Spleen (tissue), 11 donors: ENCODE measurements at regions not wholly inside any gene's neighbourhood (a gene's known extent, or its start where the extent isn't known, plus 50 kb on each side); places are given as distances from the start of the nearest gene placed in this dataset.

Source experiments
- DNase-seq: peaks from one replicate; pipeline ENCODE4 v3.0.0-alpha.2; 2020
- H3K27ac ChIP-seq, 8 donors: fragments of 200-600 bp; sonication (generic) in 7 of 8; 1 replicate in 4 of 8; 2 replicates in 4 of 8; pipeline versions ENCODE4 v1.5.0 to v1.8.0; 2016 to 2021; ENCODE audit warnings: inconsistent platforms in 4 of 8, mild to moderate bottlenecking in 4 of 8, moderate library complexity in 1 of 8
- H3K27me3 ChIP-seq, 7 donors: fragments of 200-600 bp; sonication (generic) in 6 of 7; replicated peaks in 1 of 7; 1 replicate in 4 of 7; 2 replicates in 3 of 7; pipeline versions ENCODE4 v1.5.0 to v1.8.0; 2016 to 2021; ENCODE audit warnings: inconsistent platforms in 3 of 7, mild to moderate bottlenecking in 1 of 7
- H3K36me3 ChIP-seq, 6 donors: fragments of 200-600 bp; sonication (generic) in 5 of 6; 1 replicate in 4 of 6; 2 replicates in 2 of 6; pipeline versions ENCODE4 v1.5.0 to v1.8.0; 2016 to 2021; ENCODE audit warnings: inconsistent platforms in 2 of 6
- H3K4me1 ChIP-seq, 6 donors: fragments of 200-600 bp; sonication (generic) in 5 of 6; 1 replicate in 3 of 6; 2 replicates in 3 of 6; pipeline versions ENCODE4 v1.5.0 to v1.8.0; 2016 to 2021; ENCODE audit warnings: inconsistent platforms in 3 of 6
- H3K4me3 ChIP-seq, 8 donors: fragments of 200-600 bp; sonication (generic) in 7 of 8; 1 replicate in 4 of 8; 2 replicates in 4 of 8; pipeline versions ENCODE4 v1.5.0 to v1.8.0; 2016 to 2021; ENCODE audit warnings: inconsistent platforms in 4 of 8, mild to moderate bottlenecking in 4 of 8, moderate library complexity in 2 of 8
- H3K9me3 ChIP-seq, 8 donors: fragments of 200-600 bp; sonication (generic) in 7 of 8; 1 replicate in 4 of 8; 2 replicates in 4 of 8; pipeline versions ENCODE4 v1.5.0 to v1.8.0; 2016 to 2021; ENCODE audit warnings: inconsistent platforms in 4 of 8
- POLR2A ChIP-seq, 3 donors: fragments of 450-650 bp; IDR thresholded peaks; one replicate each; pipeline ENCODE4 v1.5.1; 2017; ENCODE audit warnings: antibody characterized with exemption in 3 of 3, mild to moderate bottlenecking in 1 of 3
- POLR2AphosphoS5 ChIP-seq, 3 donors: sonication (generic); formaldehyde crosslinking; IDR thresholded peaks; one replicate each; pipeline ENCODE4 v1.5.1; 2017; ENCODE audit warnings: antibody characterized with exemption in 3 of 3
- WGBS, 5 donors: extraction: QIAGEN DNeasy Blood & Tissue Kit in 3 of 5; methylation state at CpG; one replicate each; pipeline versions ENCODE4 v1.1.5 to v1.1.7; 2013 to 2018; 5-methylcytosine and 5-hydroxymethylcytosine counted together
- intact Hi-C: fragments of 100-400 bp; cut with DNase I; formaldehyde crosslinking; loops from one replicate; pipeline ENCODE4 v1.15.0; 2023; ENCODE audit warnings: low total_unique reads
- TF ChIP-seq, protein P1 (sequence below), 11 experiments: fragments of 200-600 bp in 7 of 11; fragments of 450-650 bp in 4 of 11; sonication (generic) in 4 of 11; IDR thresholded peaks in 8 of 11; conservative IDR thresholded peaks in 3 of 11; 1 replicate in 7 of 11; 2 replicates in 4 of 11; pipeline versions ENCODE4 v1.4.0 to v1.8.0; 2016 to 2021; ENCODE audit warnings: antibody characterized with exemption in 11 of 11, inconsistent platforms in 4 of 11, mild to moderate bottlenecking in 1 of 11
- donor health status: healthy with polysubstance abuse.
- donor health status: DM: no; HTN: no; CAD: no; lungs with moderate emphysema.
- donor health status: DM: no; HTN: no; CAD: no.
- donor health status: Bipolar disorder and iron deficiency.
- donor health status: healthy.
- donor health status: DM: no; HTN: no; CAD: no.
- donor health status: DM: yes; HTN: yes; CAD: no.

DNA sequence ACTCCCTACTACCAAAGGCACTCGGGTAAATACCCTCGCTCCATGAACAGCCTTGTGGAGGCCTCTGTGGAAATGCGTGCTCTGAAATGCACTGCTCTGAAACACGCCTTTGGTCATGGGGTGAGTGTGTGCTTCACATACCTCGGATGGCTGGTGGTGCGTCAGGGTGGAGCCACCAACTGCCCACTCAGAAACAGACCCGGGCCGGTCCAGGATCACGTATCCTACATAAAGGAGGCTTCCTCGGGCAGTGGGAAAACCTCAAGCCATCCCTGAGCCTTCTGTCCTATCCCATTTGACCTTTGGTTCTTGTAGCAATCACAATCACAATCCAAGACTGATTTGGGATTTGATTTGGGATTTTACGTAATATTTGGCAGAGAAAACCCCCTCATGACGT lies 53.5 kb upstream of the ZNF516 start:
- Histone ChIP-seq H3K27me3 (no peaks in the 10 kb centered on the region), H3K9me3 (no peaks in the 10 kb centered on the region), H3K4me1 (peaks cover 0 to 19% (median 0%) of the 10 kb centered on the region in 6 donors), H3K27ac (no peak overlapping the region), H3K36me3 (no peaks in the 10 kb centered on the region), H3K4me3 (no peak overlapping the region)
- WGBS, 5 donors: 91 to 96% (median 92%) methylated on average over 10 to 12 of the region's 12 CpGs
- no peak for TF ChIP-seq POLR2AphosphoS5 (IDR thresholded peaks at IDR 0.05)
- TF ChIP-seq POLR2A (IDR thresholded peaks at IDR 0.05): no peak
- TF ChIP-seq, protein P1, sequence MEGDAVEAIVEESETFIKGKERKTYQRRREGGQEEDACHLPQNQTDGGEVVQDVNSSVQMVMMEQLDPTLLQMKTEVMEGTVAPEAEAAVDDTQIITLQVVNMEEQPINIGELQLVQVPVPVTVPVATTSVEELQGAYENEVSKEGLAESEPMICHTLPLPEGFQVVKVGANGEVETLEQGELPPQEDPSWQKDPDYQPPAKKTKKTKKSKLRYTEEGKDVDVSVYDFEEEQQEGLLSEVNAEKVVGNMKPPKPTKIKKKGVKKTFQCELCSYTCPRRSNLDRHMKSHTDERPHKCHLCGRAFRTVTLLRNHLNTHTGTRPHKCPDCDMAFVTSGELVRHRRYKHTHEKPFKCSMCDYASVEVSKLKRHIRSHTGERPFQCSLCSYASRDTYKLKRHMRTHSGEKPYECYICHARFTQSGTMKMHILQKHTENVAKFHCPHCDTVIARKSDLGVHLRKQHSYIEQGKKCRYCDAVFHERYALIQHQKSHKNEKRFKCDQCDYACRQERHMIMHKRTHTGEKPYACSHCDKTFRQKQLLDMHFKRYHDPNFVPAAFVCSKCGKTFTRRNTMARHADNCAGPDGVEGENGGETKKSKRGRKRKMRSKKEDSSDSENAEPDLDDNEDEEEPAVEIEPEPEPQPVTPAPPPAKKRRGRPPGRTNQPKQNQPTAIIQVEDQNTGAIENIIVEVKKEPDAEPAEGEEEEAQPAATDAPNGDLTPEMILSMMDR (IDR thresholded peaks at IDR 0.05 in 8 of 11, conservative IDR thresholded peaks at IDR 0.05 in 3 of 11): no peak
- intact Hi-C loops: no loop called here
- peak; percentile 66 for DNase-seq

DNA sequence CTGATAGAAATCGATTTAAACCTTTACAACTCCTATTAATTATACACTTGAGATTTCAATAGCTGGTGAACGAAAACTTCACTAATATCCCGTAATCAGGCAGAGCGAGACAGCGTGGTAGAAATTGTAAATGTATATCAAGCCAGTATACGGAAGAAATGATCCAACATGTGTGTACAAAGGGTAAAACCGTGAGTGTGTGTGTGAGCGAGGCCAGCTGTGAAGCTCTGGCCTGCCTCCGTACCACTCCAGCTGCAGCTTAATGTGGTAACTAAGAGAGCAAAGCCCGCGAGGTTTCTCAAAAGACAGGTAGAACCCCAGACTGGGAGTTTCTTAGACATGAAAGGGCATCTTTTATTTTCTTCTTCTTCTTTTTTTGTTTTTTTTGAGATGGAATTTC lies 52.3 kb upstream of the ZNF516 start:
- no peaks in the 10 kb centered on the region for H3K27me3 ChIP-seq
- WGBS, 5 donors: 86 to 94% (median 91%) methylated on average over 11 of the region's 11 CpGs
- TF ChIP-seq POLR2AphosphoS5 (IDR thresholded peaks at IDR 0.05): no peak
- TF ChIP-seq, protein P1 (IDR thresholded peaks at IDR 0.05 in 8 of 11, conservative IDR thresholded peaks at IDR 0.05 in 3 of 11): no peak
- no peak for TF ChIP-seq POLR2A (IDR thresholded peaks at IDR 0.05)
- H3K4me3 ChIP-seq: no peak overlapping the region
- no peaks in the 10 kb centered on the region for H3K36me3 ChIP-seq
- peaks cover 0 to 17% (median 0%) of the 10 kb centered on the region in 6 donors for H3K4me1 ChIP-seq
- peak overlapping the region in 3 of 8 donors; percentile 83 to 87 (median 87) for H3K27ac ChIP-seq
- no peaks in the 10 kb centered on the region for H3K9me3 ChIP-seq
- intact Hi-C loops: no loop called here
- no peak for DNase-seq

DNA sequence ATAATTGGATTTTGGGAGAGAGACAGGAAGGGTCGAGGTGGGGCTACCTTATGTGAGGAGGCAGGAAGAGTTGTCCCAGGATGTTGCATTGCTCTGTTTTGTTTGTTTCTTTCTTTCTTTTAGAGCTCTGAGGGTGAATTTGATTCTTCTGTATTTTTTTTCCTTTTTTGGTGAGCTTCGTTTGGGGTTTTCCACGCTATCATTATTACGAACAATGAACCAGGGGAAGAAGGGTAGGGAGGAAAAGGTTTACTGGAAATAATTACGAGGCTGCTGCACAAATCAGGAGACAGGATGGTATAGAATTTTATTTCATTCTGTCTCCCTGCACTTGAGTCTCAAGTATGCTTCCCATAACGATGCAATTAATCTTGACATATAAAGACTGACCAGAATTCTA lies 51.4 kb upstream of the ZNF516 start:
- DNase-seq: no peak
- Histone ChIP-seq H3K9me3 (no peaks in the 10 kb centered on the region), H3K36me3 (no peaks in the 10 kb centered on the region), H3K4me1 (peaks cover 0 to 17% (median 0%) of the 10 kb centered on the region in 6 donors), H3K27me3 (no peaks in the 10 kb centered on the region), H3K27ac (peak overlapping the region in 7 of 8 donors; percentile 53 to 87 (median 83)), H3K4me3 (peak overlapping the region in 1 of 8 donors; percentile 35)
- 40 to 51% (median 47%) methylated on average over 6 of the region's 6 CpGs for WGBS, 5 donors
- intact Hi-C loops: no loop called here
- TF ChIP-seq POLR2AphosphoS5 (IDR thresholded peaks at IDR 0.05) (no peak), POLR2A (IDR thresholded peaks at IDR 0.05) (no peak)
- TF ChIP-seq, protein P1 (IDR thresholded peaks at IDR 0.05 in 8 of 11, conservative IDR thresholded peaks at IDR 0.05 in 3 of 11): no peak

GRCh38 chr18:76546088-76546435 lies 51.0 kb upstream of the ZNF516 start:
- H3K27ac ChIP-seq: peak overlapping the region in 7 of 8 donors; percentile 53 to 87 (median 83)
- DNase-seq: no peak
- intact Hi-C loops: no loop called here

More at GRCh38 chr18:76546088-76546435, 51.0 kb upstream of the ZNF516 start:
- WGBS, 5 donors: 36 to 51% (median 43%) methylated on average over 7 of the region's 7 CpGs
- Histone ChIP-seq H3K36me3 (no peaks in the 10 kb centered on the region), H3K4me1 (peaks cover 0 to 17% (median 0%) of the 10 kb centered on the region in 6 donors), H3K4me3 (peak overlapping the region in 1 of 8 donors; percentile 37), H3K27me3 (no peaks in the 10 kb centered on the region), H3K9me3 (no peaks in the 10 kb centered on the region)
- TF ChIP-seq, protein P1 (IDR thresholded peaks at IDR 0.05 in 8 of 11, conservative IDR thresholded peaks at IDR 0.05 in 3 of 11): no peak
- no peak for TF ChIP-seq POLR2AphosphoS5 (IDR thresholded peaks at IDR 0.05)
